ENCODE measurements at regions not wholly inside any gene's neighbourhood (a gene's known extent, or its start where the extent isn't known, plus 50 kb on each side); places are given as distances from the start of the nearest gene placed in this dataset.
A peak's percentile ranks its signal among the peaks of the same experiment; 100 is the strongest.
"Not testable (repeated sequence)": the region's sequence is repeated elsewhere in the genome, so short reads cannot be mapped to it uniquely, and the experiment has no call there.

DNA sequence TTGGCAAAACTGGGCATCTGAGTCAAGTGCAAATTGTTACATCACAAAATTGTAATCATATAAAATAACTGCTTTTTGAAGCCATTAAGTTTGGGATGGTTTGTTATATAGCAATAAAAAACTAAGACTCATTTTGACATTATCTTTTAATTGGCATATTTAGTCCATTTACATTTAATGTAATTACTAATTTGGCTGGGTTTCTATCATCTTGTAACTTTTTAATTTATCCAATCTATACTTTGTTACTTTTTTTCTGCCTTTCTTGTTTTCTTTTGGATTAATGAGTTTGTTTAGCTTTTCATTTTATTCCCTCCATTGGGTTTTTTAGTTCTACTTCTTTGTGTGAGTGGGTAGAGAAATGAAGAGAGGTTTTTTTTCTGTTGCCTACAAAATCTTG lies 76.3 kb downstream of the DRAM2 start:
- no peak overlapping the region for H3K4me3 ChIP-seq (ENCODE audit: low read depth, low read length)

DNA sequence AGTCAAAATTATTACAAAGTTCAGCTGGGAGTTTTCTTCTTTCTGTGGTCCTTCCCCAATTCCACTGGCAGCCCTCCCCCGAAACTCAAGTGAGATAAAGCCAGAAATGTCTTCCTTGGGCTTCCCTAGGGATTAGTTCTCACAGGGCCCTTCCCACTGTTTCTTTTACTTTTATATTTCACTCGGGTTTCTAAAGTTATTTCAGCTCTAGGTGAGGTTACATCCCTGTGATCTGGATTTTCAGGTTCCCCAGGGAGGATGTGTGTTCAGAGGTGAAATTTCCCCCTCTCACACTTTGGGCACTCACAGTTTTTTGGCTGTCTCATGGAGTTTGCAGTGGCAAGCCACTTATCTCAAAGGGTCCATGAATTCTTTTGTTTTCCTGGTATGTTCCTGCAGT lies 77.3 kb downstream of the DRAM2 start:
- no peak for DNase-seq (ENCODE audit: low read depth)
- H3K4me3 ChIP-seq (ENCODE audit: low read depth, low read length), result no peak overlapping the region

More for the DNA sequence above, 76.3 kb downstream of the DRAM2 start:
- no peak for DNase-seq (ENCODE audit: low read depth)

DNA sequence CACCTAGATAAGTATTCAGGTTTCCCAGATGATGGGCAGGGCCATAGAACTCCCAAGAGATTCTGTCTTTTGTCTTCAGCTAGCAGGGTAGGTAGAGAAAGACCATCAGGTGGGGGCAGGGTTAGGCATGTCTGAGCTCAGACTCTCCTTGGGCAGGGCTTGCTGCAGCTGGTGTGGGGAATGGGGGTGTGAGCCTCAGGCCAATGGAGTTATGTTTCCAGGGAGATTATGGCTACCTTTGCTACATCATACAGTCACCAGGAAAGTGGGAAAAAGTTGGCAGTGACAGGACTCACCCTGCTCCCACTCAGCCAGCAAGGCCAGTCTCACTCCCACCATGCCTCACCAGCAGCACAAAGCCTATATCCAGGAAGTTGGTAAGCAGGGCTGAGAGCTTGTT lies 77.8 kb downstream of the DRAM2 start:
- H3K4me3 ChIP-seq (ENCODE audit: low read depth, low read length), result no peak overlapping the region
- DNase-seq (ENCODE audit: low read depth), result no peak

DNA sequence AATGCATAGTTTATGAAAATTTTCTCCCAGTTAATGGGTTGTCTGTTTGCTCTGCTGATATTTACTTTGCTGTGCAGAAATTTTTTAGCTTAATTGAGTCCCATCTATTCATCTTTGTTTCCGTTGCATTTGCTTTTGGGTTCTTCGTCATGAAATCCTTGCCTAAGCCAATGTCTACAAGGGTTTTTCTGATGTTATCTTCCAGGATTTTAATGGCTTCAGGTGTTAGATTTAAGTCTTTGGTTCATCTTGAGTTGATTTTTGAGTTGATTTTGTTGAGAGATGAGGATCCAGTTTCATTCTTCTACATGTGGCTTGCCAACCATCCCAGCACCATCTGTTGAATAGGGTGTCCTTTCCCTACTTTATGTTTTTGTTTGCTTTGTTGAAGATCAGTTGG lies 85.2 kb downstream of the DRAM2 start:
- no peak overlapping the region for H3K4me3 ChIP-seq (ENCODE audit: low read depth, low read length)
- DNase-seq (ENCODE audit: low read depth), result no peak

DNA sequence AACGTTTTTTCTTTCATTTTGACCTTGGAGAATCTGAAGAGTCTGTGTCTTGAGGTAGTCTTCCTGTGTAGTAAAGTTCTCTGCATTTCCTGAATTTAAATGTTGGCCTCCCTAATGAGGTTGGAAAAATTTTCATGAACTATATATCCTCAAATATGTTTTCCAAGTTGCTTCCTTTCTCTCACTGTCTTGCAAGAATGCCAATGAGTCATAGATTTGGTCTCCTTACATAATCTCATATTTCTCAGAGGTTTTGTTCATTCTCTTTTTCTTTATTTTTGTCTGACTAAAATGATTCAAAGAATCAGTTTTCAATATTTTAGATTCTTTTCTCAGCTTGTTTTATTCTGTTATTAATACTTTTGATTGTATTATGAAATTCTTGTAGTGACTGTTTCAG lies 87.6 kb downstream of the DRAM2 start:
- H3K4me3 ChIP-seq (ENCODE audit: low read depth, low read length), result no peak overlapping the region
- peak; percentile 1 for DNase-seq (ENCODE audit: low read depth)

DNA sequence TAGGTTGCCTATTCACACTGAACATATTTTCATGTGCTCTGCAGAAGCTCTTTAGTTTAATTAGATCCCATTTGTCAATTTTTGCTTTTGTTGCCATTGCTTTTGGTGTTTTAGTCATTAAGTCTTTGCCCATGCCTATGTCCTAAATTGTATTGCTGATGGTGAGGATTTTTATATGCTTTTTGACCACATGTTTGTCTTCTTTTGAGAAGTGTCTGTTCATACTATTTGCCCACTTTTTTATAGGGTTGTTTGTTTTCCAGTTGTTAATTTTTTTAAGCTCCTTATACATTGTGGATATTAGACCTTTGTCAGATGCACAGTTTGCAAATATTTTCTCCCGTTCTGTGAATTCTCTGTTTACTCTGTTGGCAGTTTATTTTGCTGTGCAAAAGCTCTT lies 84.5 kb upstream of the LRIF1 start:
- DNase-seq (ENCODE audit: low read depth); H3K4me3 ChIP-seq (ENCODE audit: low read depth, low read length): not testable (repeated sequence)

DNA sequence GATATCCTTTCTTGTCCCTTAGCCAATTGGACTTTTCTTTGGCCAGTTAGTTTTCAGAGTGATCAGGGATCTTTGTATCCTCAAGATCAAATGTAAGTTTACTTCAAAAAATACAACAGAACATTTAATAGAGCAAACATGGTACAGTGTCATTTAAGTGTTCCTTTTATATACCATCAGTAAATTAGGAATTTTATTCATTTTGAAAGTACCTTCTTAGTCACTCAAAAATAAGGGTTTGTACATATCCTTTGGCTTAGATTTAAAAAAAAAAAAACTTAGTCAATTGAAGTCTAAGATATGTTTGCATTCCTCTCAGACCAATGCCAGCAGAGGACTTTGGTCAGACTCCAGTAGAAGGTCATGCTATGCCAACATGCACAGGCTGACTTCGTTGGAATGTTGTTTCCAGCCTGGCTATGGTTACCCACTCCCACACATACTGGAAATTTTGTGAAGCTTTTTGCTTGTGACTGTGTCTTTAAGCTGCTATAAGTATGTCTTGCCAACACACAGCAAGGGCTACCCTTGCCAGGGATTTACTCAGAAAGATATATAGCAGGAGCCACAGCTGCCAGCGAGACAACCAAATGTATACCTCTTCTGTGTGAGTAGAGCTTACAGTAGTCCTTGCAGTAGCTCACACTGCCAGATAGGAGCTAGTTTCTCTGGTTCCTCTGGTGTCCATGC lies 81.5 kb upstream of the LRIF1 start:
- no peak overlapping the region for H3K4me3 ChIP-seq (ENCODE audit: low read depth, low read length)
- no peak for DNase-seq (ENCODE audit: low read depth)

DNA sequence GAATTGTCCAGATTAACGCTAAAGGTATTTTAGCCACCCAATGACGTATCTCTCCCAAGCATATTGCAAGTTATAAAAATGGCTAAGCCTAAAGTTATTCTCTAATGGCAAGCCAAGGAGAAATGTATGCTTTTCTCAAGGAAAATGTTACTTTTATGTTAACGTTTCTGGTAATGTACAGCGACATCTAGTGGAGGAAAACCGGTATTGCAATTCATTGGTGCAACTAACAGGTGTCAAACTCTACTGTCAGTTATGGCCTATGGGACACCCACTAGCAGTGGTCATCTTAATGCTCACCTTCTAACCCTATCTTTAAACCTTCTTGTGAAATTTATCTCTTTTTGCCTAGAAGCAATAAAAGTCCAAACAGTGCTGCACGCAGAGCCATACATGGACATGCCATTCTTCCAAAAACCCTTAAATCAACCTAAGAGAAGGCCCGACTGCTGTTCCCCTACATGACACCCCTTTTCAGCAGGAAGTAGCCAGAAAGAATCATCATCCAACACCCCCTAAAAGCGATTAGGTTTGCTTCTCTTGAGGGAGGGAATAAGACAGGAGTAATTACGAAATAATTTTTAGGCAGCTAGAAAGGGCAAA lies 68.7 kb upstream of the LRIF1 start:
- H3K4me3 ChIP-seq (ENCODE audit: low read depth, low read length), result no peak overlapping the region
- peak; percentile 2 for DNase-seq (ENCODE audit: low read depth)

DNA sequence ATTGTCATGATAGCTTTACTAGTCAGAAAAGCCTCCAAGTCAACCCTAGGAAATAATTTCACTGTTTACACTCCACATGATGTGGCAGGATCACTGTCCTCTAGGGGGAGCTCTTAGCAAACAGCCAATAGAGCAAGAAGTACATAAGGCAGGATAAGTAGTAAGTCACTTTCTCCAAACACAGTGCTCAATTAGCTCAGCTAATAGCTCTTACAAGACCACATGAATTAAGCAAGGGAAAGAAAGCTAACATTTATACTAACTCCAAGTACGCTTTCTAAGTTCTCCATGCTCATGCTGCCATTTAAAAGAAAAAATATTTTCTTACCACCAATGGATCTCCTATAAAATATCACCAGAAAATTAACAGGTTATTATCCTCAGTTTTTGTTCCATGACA lies 66.9 kb upstream of the LRIF1 start:
- peak; percentile 5 for DNase-seq (ENCODE audit: low read depth)
- H3K4me3 ChIP-seq (ENCODE audit: low read depth, low read length), result no peak overlapping the region

DNA sequence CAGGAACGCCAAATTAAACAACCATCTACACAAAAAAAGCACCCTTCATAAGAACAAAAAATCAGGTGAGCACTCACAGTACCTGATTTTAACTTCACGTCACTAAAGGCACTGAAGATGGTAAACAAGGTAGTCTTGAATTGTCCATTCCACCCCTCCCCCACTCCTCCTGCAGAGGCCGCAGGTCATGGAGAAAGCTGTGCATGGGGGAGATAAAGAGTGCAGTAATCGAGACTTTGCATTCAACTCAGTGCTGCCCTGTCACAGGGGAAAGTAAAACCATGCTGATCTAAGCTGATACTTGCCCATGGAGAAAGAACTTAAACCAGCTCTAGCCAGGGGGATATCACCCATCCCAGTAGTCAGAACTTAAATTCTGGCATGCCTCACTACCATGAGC lies 61.4 kb upstream of the LRIF1 start:
- DNase-seq (ENCODE audit: low read depth), result no peak
- H3K4me3 ChIP-seq (ENCODE audit: low read depth, low read length), result no peak overlapping the region

DNA sequence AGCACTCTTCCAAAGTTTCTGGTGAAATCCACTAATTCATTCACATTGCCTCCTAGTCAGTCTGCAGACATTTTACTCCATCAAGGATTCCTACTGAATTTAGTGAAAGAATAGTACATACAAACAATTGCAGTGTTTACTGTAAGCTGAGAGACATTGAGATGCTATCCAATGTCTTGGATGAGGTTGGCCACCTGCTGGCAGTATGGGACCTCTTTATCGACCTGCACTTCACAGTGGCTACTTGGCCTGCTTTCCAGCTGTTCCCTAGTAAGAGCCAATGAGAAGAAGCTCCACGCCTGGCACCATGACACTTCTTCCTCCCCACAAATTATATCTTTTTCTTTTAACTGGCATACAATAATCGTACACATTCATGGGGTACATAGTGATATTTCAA lies 51.5 kb upstream of the LRIF1 start:
- DNase-seq (ENCODE audit: low read depth), result no peak
- no peak overlapping the region for H3K4me3 ChIP-seq (ENCODE audit: low read depth, low read length)

Measured in skeletal muscle cell (primary cell).